ENCODE measurements at regions not wholly inside any gene's neighbourhood (a gene's known extent, or its start where the extent isn't known, plus 50 kb on each side); places are given as distances from the start of the nearest gene placed in this dataset.
A peak's percentile ranks its signal among the peaks of the same experiment; 100 is the strongest.
"Not testable (repeated sequence)": the region's sequence is repeated elsewhere in the genome, so short reads cannot be mapped to it uniquely, and the experiment has no call there.

GRCh38 chr20:53891306-53891894, 179.0 kb downstream of the BCAS1 start:
- Mint-ChIP-seq H3K27me3 (no peaks in the 10 kb centered on the region), H3K27ac (no peak overlapping the region), H3K9me3 (no peaks in the 10 kb centered on the region), H3K36me3 (ENCODE audit: low read depth) (no peaks in the 10 kb centered on the region), H3K4me3 (no peak overlapping the region), H3K4me1 (ENCODE audit: low read depth) (peaks cover 66% of the 10 kb centered on the region)
- peak; percentile 21 for DNase-seq

GRCh38 chr20:53890443-53891305, 179.7 kb downstream of the BCAS1 start:
- Mint-ChIP-seq H3K9me3 (no peaks in the 10 kb centered on the region), H3K27me3 (no peaks in the 10 kb centered on the region), H3K36me3 (ENCODE audit: low read depth) (no peaks in the 10 kb centered on the region), H3K27ac (no peak overlapping the region), H3K4me1 (ENCODE audit: low read depth) (peaks cover 70% of the 10 kb centered on the region), H3K4me3 (no peak overlapping the region)
- peak; percentile 21 for DNase-seq

GRCh38 chr20:53889411-53890148, 180.8 kb downstream of the BCAS1 start:
- Mint-ChIP-seq H3K4me3 (no peak overlapping the region), H3K27ac (no peak overlapping the region), H3K9me3 (no peaks in the 10 kb centered on the region), H3K27me3 (no peaks in the 10 kb centered on the region), H3K4me1 (ENCODE audit: low read depth) (peaks cover 72% of the 10 kb centered on the region), H3K36me3 (ENCODE audit: low read depth) (no peaks in the 10 kb centered on the region)
- DNase-seq = no peak

- Mint-ChIP-seq H3K4me1 (ENCODE audit: low read depth) (peaks cover 72% of the 10 kb centered on the region), H3K36me3 (ENCODE audit: low read depth) (no peaks in the 10 kb centered on the region), H3K27me3 (no peaks in the 10 kb centered on the region), H3K27ac (no peak overlapping the region), H3K9me3 (no peaks in the 10 kb centered on the region), H3K4me3 (no peak overlapping the region)
- DNase-seq = no peak
Measured at GRCh38 chr20:53888951-53889350, 181.4 kb downstream of the BCAS1 start.

- Mint-ChIP-seq H3K27ac (no peak overlapping the region), H3K4me1 (ENCODE audit: low read depth) (peaks cover 73% of the 10 kb centered on the region), H3K27me3 (no peaks in the 10 kb centered on the region), H3K4me3 (no peak overlapping the region), H3K36me3 (ENCODE audit: low read depth) (no peaks in the 10 kb centered on the region), H3K9me3 (no peaks in the 10 kb centered on the region)
- no peak for DNase-seq
Measured at GRCh38 chr20:53888510-53888909, 181.9 kb downstream of the BCAS1 start.

GRCh38 chr20:53887973-53888372, 182.4 kb downstream of the BCAS1 start:
- Mint-ChIP-seq H3K27me3 (no peaks in the 10 kb centered on the region), H3K36me3 (ENCODE audit: low read depth) (no peaks in the 10 kb centered on the region), H3K4me3 (no peak overlapping the region), H3K27ac (no peak overlapping the region), H3K9me3 (no peaks in the 10 kb centered on the region), H3K4me1 (ENCODE audit: low read depth) (peaks cover 73% of the 10 kb centered on the region)
- DNase-seq = no peak

GRCh38 chr20:53884859-53885541, 185.4 kb downstream of the BCAS1 start:
- peak; percentile 63 for DNase-seq
- Mint-ChIP-seq H3K4me3 (peak overlapping the region; percentile 45), H3K4me1 (ENCODE audit: low read depth) (peaks cover 74% of the 10 kb centered on the region), H3K27me3 (no peaks in the 10 kb centered on the region), H3K36me3 (ENCODE audit: low read depth) (no peaks in the 10 kb centered on the region), H3K9me3 (peaks cover 3% of the 10 kb centered on the region), H3K27ac (peak overlapping the region; percentile 88)

- H3K9me3 Mint-ChIP-seq = peaks cover 3% of the 10 kb centered on the region
- H3K27ac Mint-ChIP-seq = peak overlapping the region; percentile 74
- H3K4me1 Mint-ChIP-seq (ENCODE audit: low read depth) = peaks cover 72% of the 10 kb centered on the region
- no peak overlapping the region for H3K4me3 Mint-ChIP-seq
- no peak for DNase-seq
- H3K36me3 Mint-ChIP-seq (ENCODE audit: low read depth) = no peaks in the 10 kb centered on the region
- no peaks in the 10 kb centered on the region for H3K27me3 Mint-ChIP-seq
Measured at GRCh38 chr20:53883098-53883911, 187.1 kb downstream of the BCAS1 start.

GRCh38 chr20:53882438-53882986, 187.9 kb downstream of the BCAS1 start:
- not testable (repeated sequence) for H3K36me3 Mint-ChIP-seq (ENCODE audit: low read depth); H3K27me3 Mint-ChIP-seq; H3K4me3 Mint-ChIP-seq; H3K27ac Mint-ChIP-seq; H3K9me3 Mint-ChIP-seq; DNase-seq
- H3K4me1 Mint-ChIP-seq (ENCODE audit: low read depth) = peaks cover 67% of the 10 kb centered on the region

GRCh38 chr20:53881362-53881761, 189.0 kb downstream of the BCAS1 start:
- DNase-seq = no peak
- H3K27me3 Mint-ChIP-seq = no peaks in the 10 kb centered on the region
- no peak overlapping the region for H3K27ac Mint-ChIP-seq
- peaks cover 63% of the 10 kb centered on the region for H3K4me1 Mint-ChIP-seq (ENCODE audit: low read depth)
- H3K9me3 Mint-ChIP-seq = peaks cover 3% of the 10 kb centered on the region
- H3K4me3 Mint-ChIP-seq = no peak overlapping the region
- H3K36me3 Mint-ChIP-seq (ENCODE audit: low read depth) = no peaks in the 10 kb centered on the region

GRCh38 chr20:53880108-53880641, 190.2 kb downstream of the BCAS1 start:
- H3K4me3 Mint-ChIP-seq = no peak overlapping the region
- peaks cover 3% of the 10 kb centered on the region for H3K9me3 Mint-ChIP-seq
- no peak overlapping the region for H3K27ac Mint-ChIP-seq
- H3K4me1 Mint-ChIP-seq (ENCODE audit: low read depth) = peaks cover 52% of the 10 kb centered on the region
- no peaks in the 10 kb centered on the region for H3K36me3 Mint-ChIP-seq (ENCODE audit: low read depth)
- no peaks in the 10 kb centered on the region for H3K27me3 Mint-ChIP-seq
- DNase-seq = no peak

GRCh38 chr20:53879048-53879684, 191.2 kb downstream of the BCAS1 start:
- no peak overlapping the region for H3K27ac Mint-ChIP-seq
- no peak overlapping the region for H3K4me3 Mint-ChIP-seq
- peaks cover 3% of the 10 kb centered on the region for H3K9me3 Mint-ChIP-seq
- H3K4me1 Mint-ChIP-seq (ENCODE audit: low read depth) = peaks cover 46% of the 10 kb centered on the region
- H3K36me3 Mint-ChIP-seq (ENCODE audit: low read depth) = no peaks in the 10 kb centered on the region
- H3K27me3 Mint-ChIP-seq = no peaks in the 10 kb centered on the region
- no peak for DNase-seq

Measured in activated T-cell treated with anti-CD3 and anti-CD28 coated beads, Interleukin-2, amount 50 U/mL, for 24 hours (primary cell).